Left renal pelvis (tissue), 4 donors: ENCODE measurements at regions not wholly inside any gene's neighbourhood (a gene's known extent, or its start where the extent isn't known, plus 50 kb on each side); places are given as distances from the start of the nearest gene placed in this dataset.
A peak's percentile ranks its signal among the peaks of the same experiment; 100 is the strongest.
"Not testable (repeated sequence)": the region's sequence is repeated elsewhere in the genome, so short reads cannot be mapped to it uniquely, and the experiment has no call there.

Experiments
- DNase-seq, 4 donors: peaks; one replicate each; pipeline ENCODE4 v3.0.0-alpha.2; 2013; ENCODE audit warnings: low read depth in 4 of 4, low spot score in 3 of 4

DNA sequence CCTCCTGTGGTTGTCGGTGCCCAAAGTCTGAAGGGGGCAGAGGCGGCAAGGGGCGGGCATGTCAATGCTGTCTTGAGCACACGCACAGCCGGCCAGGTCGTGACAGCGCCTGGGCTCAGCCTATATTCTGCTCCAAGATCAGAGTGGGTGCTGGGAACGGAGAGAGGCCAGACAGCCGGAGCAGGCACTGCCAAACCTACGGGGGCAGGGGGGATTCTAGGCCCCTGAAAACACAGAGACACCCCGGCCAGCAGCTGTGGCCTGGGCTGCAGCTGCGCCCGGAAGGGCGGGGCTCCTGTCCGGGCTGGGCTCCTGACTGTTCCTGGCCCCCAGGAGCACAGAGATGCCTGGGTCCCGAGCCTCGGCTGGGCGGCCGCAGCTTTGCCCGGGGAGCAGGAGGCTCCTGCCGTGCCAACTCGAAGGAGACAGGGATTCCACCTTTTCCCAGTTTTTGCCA lies 2662.9 kb upstream of the PCDH20 start:
- no peak for DNase-seq

DNA sequence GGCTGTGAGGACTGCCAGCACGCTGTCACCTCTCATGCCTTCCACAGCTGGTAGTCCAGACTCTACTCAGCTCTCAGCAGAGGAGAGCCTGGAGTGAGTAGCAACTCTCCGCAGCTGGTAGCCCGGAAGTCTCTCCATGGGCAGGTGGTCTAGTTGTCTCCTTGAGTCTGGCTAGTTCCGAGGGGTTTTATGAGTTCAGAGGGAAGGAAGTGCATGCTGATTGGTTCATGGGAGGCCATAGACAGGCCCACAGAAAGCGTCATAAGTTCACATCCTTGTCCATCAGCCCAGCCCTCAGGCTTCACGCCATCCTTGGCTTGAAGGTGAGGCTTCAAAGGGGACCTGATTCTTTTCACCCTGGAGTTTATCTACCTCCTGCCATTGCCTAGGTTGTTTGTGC lies 2662.4 kb upstream of the PCDH20 start:
- DNase-seq: no peak

DNA sequence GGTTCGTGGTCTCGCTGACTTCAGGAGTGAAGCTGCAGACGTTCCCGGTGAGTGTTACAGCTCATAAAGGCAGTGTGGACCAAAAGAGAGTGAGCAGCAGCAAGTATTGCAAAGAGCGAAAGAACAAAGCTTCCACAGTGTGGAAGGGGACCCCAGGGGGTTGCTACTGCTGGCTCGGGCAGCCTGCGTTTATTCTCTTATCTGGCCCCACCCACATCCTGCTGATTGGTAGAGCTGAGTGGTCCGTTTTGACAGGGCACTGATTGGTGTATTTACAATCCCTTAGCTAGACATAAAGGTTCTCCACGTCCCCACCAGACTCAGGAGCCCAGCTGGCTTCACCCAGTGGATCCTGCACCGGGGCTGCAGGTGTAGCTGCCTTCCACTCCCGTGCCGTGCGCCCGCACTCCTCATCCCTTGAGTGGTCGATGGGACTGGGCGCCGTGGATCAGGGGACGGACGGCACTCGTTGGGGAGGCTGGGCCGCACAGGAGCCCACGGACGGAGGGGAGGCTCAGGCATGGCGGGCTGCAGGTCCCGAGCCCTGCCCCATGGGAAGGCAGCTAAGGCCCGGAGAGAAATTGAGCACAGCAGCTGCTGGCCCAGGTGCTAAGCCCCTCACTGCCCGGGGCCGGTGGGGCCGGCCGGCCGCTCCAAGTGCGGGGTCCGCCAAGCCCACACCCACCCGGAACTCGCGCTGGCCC lies 2661.6 kb upstream of the PCDH20 start:
- DNase-seq: not testable (repeated sequence)

GRCh38 chr13:64075543-64076271 lies 2660.1 kb upstream of the PCDH20 start:
- DNase-seq: no peak

GRCh38 chr13:64074971-64075474 lies 2659.4 kb upstream of the PCDH20 start:
- DNase-seq: no peak

DNA sequence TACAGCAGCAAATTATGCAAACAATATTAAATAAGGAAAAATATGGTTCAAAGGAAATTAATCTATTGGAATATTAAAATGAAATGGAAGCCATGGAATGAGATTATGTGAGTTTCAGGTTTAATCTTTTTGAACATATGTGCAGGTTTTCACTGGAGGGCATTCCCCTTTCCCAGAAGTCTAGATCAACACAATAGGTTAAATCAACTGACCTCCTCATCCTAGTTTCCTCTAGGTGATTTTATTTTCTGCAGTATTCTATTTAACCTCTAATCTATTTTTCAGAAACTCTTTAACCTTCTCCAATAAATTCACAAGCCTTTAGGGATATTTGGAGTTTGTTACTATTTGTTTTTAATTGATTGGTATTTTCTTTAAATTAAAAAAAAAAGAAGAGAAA lies 2657.6 kb upstream of the PCDH20 start:
- no peak for DNase-seq

GRCh38 chr13:64071352-64071751 lies 2655.7 kb upstream of the PCDH20 start:
- DNase-seq: no peak

- no peak for DNase-seq
Measured at GRCh38 chr13:64069892-64070291, 2654.2 kb upstream of the PCDH20 start.

DNA sequence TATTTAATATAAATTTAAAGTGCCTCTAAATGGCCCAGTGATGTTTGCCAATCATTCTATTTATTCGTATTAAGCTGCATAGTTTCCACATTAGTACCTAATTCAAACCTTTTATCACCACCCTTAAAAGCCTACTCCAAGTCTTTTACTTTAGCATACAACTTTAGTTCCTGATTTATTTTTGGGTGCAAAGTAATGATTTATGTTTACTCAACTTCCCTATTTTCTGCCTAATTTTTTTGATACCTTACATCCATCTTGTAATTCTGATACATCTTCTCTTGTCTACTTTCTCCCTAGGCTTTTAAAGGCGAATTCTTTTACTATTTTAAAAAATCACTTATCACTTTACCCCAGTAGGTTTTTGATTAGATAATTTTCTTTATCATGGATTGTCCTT lies 2651.1 kb upstream of the PCDH20 start:
- DNase-seq: no peak

- no peak for DNase-seq
Measured at GRCh38 chr13:64061649-64062048, 2646.0 kb upstream of the PCDH20 start.

DNA sequence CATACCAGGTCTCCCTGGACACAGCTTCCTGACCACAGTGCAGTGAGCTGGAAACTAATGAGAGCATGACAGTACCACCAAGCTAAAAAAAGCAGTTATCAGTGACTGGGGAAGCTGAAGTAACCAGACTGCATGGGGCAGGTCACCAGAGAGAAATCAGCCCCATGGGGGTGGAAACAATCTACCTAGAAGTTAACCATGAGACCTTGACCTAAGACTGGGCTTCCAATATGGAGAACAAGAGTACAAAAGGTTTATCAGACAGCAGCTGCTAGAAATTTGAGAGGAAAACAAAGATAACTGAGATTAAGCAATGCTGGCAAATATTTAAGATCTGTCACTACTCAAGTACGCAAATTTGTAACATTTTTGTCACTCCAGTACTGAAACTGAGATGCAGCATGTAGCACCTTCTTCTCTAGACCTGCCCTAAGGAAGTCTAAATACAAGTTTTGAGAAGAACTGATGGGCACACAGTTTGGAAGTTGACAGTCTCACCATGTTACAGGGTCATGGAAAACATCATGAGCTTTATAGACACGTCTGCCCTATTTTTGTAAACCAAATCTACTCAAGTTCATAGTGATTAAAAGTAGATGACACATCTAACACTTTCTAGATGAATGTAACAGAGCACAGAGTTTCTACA lies 2641.8 kb upstream of the PCDH20 start:
- DNase-seq: no peak

GRCh38 chr13:64054321-64054720 lies 2638.7 kb upstream of the PCDH20 start:
- DNase-seq: no peak

DNA sequence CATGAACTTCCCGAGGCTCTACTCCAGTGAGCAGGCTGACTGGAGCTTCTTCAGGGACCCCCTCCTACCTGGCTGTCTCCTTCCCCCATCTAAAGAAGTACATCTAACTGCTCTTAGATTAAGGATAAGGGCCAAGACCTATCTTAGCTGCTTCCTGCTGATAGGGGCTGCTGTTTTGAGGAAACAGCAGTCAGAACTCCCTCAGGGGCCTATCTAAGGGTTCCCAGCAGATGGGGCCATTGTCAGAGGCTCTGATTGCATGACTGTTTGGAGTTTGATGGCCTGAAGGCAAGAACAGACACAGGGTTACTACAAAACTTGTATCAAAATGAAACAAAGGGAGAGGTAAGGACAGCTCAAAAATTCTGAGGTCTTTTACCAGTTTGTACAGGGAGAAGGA lies 2636.9 kb upstream of the PCDH20 start:
- DNase-seq: no peak

- DNase-seq: no peak
Measured at GRCh38 chr13:64051278-64051677, 2635.6 kb upstream of the PCDH20 start.

DNA sequence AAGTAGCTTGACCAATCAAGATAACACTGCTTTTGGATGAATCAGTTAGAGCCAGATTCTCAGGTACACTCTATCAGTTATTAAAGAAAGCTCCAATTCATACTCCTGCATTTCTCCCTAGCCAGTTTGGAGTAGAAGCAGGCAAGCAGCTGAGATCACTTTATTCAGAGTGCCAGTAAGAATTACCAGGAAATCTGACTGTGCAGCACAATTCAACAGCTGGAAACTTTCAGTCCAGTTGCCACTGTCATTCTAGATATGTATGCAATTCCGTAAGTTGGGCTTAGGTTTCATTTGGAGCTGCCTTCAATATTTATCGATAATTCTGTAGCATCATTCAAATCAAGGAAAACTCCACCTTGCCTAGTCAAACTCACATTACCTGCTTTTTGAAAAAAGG lies 2625.6 kb upstream of the PCDH20 start:
- DNase-seq: no peak

GRCh38 chr13:64033921-64034320 lies 2618.3 kb upstream of the PCDH20 start:
- no peak for DNase-seq

- no peak for DNase-seq
Measured at GRCh38 chr13:64029343-64030093, 2613.9 kb upstream of the PCDH20 start.

DNA sequence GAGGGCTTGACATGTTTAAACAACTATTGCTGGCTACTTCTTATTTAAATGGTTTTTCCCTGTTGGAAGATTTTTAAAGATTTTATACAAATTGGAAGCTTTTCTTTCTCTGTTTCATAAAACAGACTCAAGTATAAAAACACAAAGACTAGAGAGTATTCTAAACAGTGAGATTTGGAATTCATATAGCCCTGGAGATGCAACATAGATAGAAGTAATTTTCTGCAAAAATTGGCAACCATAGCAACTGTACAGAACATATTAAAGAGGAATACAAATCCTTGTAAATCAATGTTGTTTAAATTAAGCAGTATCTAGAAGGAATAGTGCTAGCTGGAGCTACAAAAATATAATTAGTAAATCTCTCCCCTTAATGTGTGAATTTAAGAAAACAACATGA lies 2612.9 kb upstream of the PCDH20 start:
- DNase-seq: no peak

DNA sequence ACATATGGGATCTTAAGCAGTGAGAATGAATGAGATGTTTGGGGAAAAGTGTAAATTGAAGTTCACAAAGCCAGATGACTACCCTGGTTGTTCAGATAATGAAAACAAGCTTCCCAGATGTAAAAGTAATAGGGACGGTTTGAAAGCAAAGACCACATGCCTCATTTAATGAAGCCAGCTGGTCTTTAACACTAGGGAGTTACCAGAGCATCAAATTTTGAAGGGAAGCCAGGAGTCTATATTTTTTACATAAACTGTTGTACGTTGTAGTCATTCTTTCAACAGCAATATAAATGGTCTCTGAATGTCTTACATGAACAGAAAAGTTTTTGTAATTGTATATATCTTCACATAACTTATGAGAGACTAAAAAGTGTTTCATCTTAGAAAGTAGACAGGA lies 2604.5 kb upstream of the PCDH20 start:
- peak in 1 of 4 donors; percentile 1 for DNase-seq

DNA sequence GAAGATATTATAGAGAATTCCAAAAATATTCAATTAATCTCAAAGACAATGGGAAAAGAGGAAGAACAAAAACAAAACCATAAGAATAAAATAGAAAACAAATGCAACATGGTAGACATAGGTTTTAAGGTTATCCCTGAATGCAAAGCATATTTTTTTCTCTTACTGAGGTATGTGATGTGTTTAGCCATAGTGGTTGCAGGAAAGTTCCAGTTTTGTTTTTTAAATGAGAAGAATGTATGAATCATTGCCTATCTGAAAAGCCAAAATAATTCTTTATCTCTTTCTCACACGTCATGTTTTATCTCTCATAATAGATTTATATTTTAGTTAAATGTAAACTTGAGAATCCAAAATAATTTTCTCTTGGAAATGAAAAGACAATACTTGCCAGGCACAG lies 2591.7 kb upstream of the PCDH20 start:
- no peak for DNase-seq

GRCh38 chr13:64000321-64000720 lies 2584.7 kb upstream of the PCDH20 start:
- DNase-seq: no peak
